ENCODE measurements at regions not wholly inside any gene's neighbourhood (a gene's known extent, or its start where the extent isn't known, plus 50 kb on each side); places are given as distances from the start of the nearest gene placed in this dataset.
"Not testable (repeated sequence)": the region's sequence is repeated elsewhere in the genome, so short reads cannot be mapped to it uniquely, and the experiment has no call there.

- ChIA-PET POLR2A (no interaction called here), CTCF (no interaction called here)
- Histone ChIP-seq H3K9me3 (ENCODE audit: control insufficient read depth, insufficient read depth, low read length) (no peaks in the 10 kb centered on the region; the same call in 1 of the 2 replicates), H3K27ac (ENCODE audit: low read depth, low read length) (no peak overlapping the region), H3K4me3 (ENCODE audit: low read depth, low read length) (no peak overlapping the region), H3K27me3 (ENCODE audit: control insufficient read depth, insufficient read depth, low read length) (no peaks in the 10 kb centered on the region)
- DNase-seq (ENCODE audit: low read depth, low spot score) = no peak
- TF ChIP-seq CTCF (IDR thresholded peaks at IDR 0.05; ENCODE audit: low read depth, low read length) = no peak
These were observed 1529.8 kb downstream of the RPIA start for GRCh38 chr2:90221300-90221651.

- H3K27ac ChIP-seq (ENCODE audit: low read depth, low read length); H3K4me3 ChIP-seq (ENCODE audit: low read depth, low read length); POLR2A ChIA-PET; H3K27me3 ChIP-seq (ENCODE audit: control insufficient read depth, insufficient read depth, low read length); CTCF ChIA-PET; H3K9me3 ChIP-seq (ENCODE audit: control insufficient read depth, insufficient read depth, low read length); DNase-seq (ENCODE audit: low read depth, low spot score): not testable (repeated sequence)
These were observed 1533.3 kb downstream of the RPIA start for GRCh38 chr2:90224767-90225166.

GRCh38 chr2:90226465-90227072 lies 1535.1 kb downstream of the RPIA start:
- H3K27ac ChIP-seq (ENCODE audit: low read depth, low read length); CTCF ChIA-PET; H3K4me3 ChIP-seq (ENCODE audit: low read depth, low read length); H3K27me3 ChIP-seq (ENCODE audit: control insufficient read depth, insufficient read depth, low read length); H3K9me3 ChIP-seq (ENCODE audit: control insufficient read depth, insufficient read depth, low read length); DNase-seq (ENCODE audit: low read depth, low spot score); POLR2A ChIA-PET: not testable (repeated sequence)

- CTCF ChIA-PET; DNase-seq (ENCODE audit: low read depth, low spot score); H3K27me3 ChIP-seq (ENCODE audit: control insufficient read depth, insufficient read depth, low read length); POLR2A ChIA-PET; H3K9me3 ChIP-seq (ENCODE audit: control insufficient read depth, insufficient read depth, low read length); H3K4me3 ChIP-seq (ENCODE audit: low read depth, low read length); H3K27ac ChIP-seq (ENCODE audit: low read depth, low read length): not testable (repeated sequence)
These were observed 1539.7 kb downstream of the RPIA start for GRCh38 chr2:90231199-90231598.

GRCh38 chr2:90235452-90235851 lies 1544.0 kb downstream of the RPIA start:
- H3K9me3 ChIP-seq (ENCODE audit: control insufficient read depth, insufficient read depth, low read length) = peaks cover 14% of the 10 kb centered on the region
- H3K4me3 ChIP-seq (ENCODE audit: low read depth, low read length); DNase-seq (ENCODE audit: low read depth, low spot score); H3K27me3 ChIP-seq (ENCODE audit: control insufficient read depth, insufficient read depth, low read length); H3K27ac ChIP-seq (ENCODE audit: low read depth, low read length); CTCF ChIA-PET; POLR2A ChIA-PET: not testable (repeated sequence)

GRCh38 chr2:90237923-90238361 lies 1546.5 kb downstream of the RPIA start:
- peaks cover 14% of the 10 kb centered on the region for H3K9me3 ChIP-seq (ENCODE audit: control insufficient read depth, insufficient read depth, low read length)
- H3K27me3 ChIP-seq (ENCODE audit: control insufficient read depth, insufficient read depth, low read length); H3K27ac ChIP-seq (ENCODE audit: low read depth, low read length); DNase-seq (ENCODE audit: low read depth, low spot score); POLR2A ChIA-PET; H3K4me3 ChIP-seq (ENCODE audit: low read depth, low read length); CTCF ChIA-PET: not testable (repeated sequence)

- CTCF ChIA-PET; DNase-seq (ENCODE audit: low read depth, low spot score); H3K4me3 ChIP-seq (ENCODE audit: low read depth, low read length); POLR2A ChIA-PET; H3K27ac ChIP-seq (ENCODE audit: low read depth, low read length); H3K27me3 ChIP-seq (ENCODE audit: control insufficient read depth, insufficient read depth, low read length): not testable (repeated sequence)
- peaks cover 14% of the 10 kb centered on the region for H3K9me3 ChIP-seq (ENCODE audit: control insufficient read depth, insufficient read depth, low read length)
These were observed 1547.2 kb downstream of the RPIA start for GRCh38 chr2:90238505-90239230.

- H3K4me3 ChIP-seq (ENCODE audit: low read depth, low read length); H3K27ac ChIP-seq (ENCODE audit: low read depth, low read length); CTCF ChIA-PET; POLR2A ChIA-PET; H3K27me3 ChIP-seq (ENCODE audit: control insufficient read depth, insufficient read depth, low read length); DNase-seq (ENCODE audit: low read depth, low spot score): not testable (repeated sequence)
- H3K9me3 ChIP-seq (ENCODE audit: control insufficient read depth, insufficient read depth, low read length) = peaks cover 14% of the 10 kb centered on the region
These were observed 1548.3 kb downstream of the RPIA start for GRCh38 chr2:90239769-90240168.

- H3K9me3 ChIP-seq (ENCODE audit: control insufficient read depth, insufficient read depth, low read length); H3K27ac ChIP-seq (ENCODE audit: low read depth, low read length); POLR2A ChIA-PET; H3K4me3 ChIP-seq (ENCODE audit: low read depth, low read length); DNase-seq (ENCODE audit: low read depth, low spot score); H3K27me3 ChIP-seq (ENCODE audit: control insufficient read depth, insufficient read depth, low read length); CTCF ChIA-PET: not testable (repeated sequence)
These were observed 1553.7 kb downstream of the RPIA start for GRCh38 chr2:90244902-90245765.

GRCh38 chr2:90248400-90248799 lies 1556.9 kb downstream of the RPIA start:
- H3K9me3 ChIP-seq (ENCODE audit: control insufficient read depth, insufficient read depth, low read length) = peaks cover 27% of the 10 kb centered on the region
- POLR2A ChIA-PET; H3K27ac ChIP-seq (ENCODE audit: low read depth, low read length); H3K27me3 ChIP-seq (ENCODE audit: control insufficient read depth, insufficient read depth, low read length); DNase-seq (ENCODE audit: low read depth, low spot score); H3K4me3 ChIP-seq (ENCODE audit: low read depth, low read length); CTCF ChIA-PET: not testable (repeated sequence)

- H3K4me3 ChIP-seq (ENCODE audit: low read depth, low read length); H3K27ac ChIP-seq (ENCODE audit: low read depth, low read length); CTCF ChIA-PET; DNase-seq (ENCODE audit: low read depth, low spot score); H3K27me3 ChIP-seq (ENCODE audit: control insufficient read depth, insufficient read depth, low read length); POLR2A ChIA-PET: not testable (repeated sequence)
- peaks cover 28% of the 10 kb centered on the region for H3K9me3 ChIP-seq (ENCODE audit: control insufficient read depth, insufficient read depth, low read length)
These were observed 1558.9 kb downstream of the RPIA start for GRCh38 chr2:90250350-90250749.
